ENCODE measurements at regions not wholly inside any gene's neighbourhood (a gene's known extent, or its start where the extent isn't known, plus 50 kb on each side); places are given as distances from the start of the nearest gene placed in this dataset.

GRCh38 chr3:76432396-76432795 lies 607.5 kb upstream of the ROBO2 start:
- no peak for DNase-seq (ENCODE audit: low spot score)

- DNase-seq (ENCODE audit: low spot score), result no peak
Measured at GRCh38 chr3:76436894-76437293, 603.0 kb upstream of the ROBO2 start.

GRCh38 chr3:76438971-76439370 lies 600.9 kb upstream of the ROBO2 start:
- DNase-seq (ENCODE audit: low spot score), result no peak

GRCh38 chr3:76442374-76442915 lies 597.5 kb upstream of the ROBO2 start:
- no peak for DNase-seq (ENCODE audit: low spot score)

- no peak for DNase-seq (ENCODE audit: low spot score)
Measured at GRCh38 chr3:76456322-76456721, 583.6 kb upstream of the ROBO2 start.

GRCh38 chr3:76463501-76463900 lies 576.4 kb upstream of the ROBO2 start:
- DNase-seq (ENCODE audit: low spot score), result no peak

- DNase-seq (ENCODE audit: low spot score), result no peak
Measured at GRCh38 chr3:76470285-76470684, 569.6 kb upstream of the ROBO2 start.

GRCh38 chr3:76474632-76475031 lies 565.3 kb upstream of the ROBO2 start:
- DNase-seq (ENCODE audit: low spot score), result no peak

- no peak for DNase-seq (ENCODE audit: low spot score)
Measured at GRCh38 chr3:76479161-76479650, 560.7 kb upstream of the ROBO2 start.

- DNase-seq (ENCODE audit: low spot score), result no peak
Measured at GRCh38 chr3:76482510-76482909, 557.4 kb upstream of the ROBO2 start.

GRCh38 chr3:76487446-76487845 lies 552.5 kb upstream of the ROBO2 start:
- no peak for DNase-seq (ENCODE audit: low spot score)

- no peak for DNase-seq (ENCODE audit: low spot score)
Measured at GRCh38 chr3:76490064-76490463, 549.8 kb upstream of the ROBO2 start.

GRCh38 chr3:76495216-76495615 lies 544.7 kb upstream of the ROBO2 start:
- no peak for DNase-seq (ENCODE audit: low spot score)

GRCh38 chr3:76497636-76498035 lies 542.3 kb upstream of the ROBO2 start:
- DNase-seq (ENCODE audit: low spot score), result no peak

- no peak for DNase-seq (ENCODE audit: low spot score)
Measured at GRCh38 chr3:76500746-76501275, 539.1 kb upstream of the ROBO2 start.

- DNase-seq (ENCODE audit: low spot score), result no peak
Measured at GRCh38 chr3:76501315-76501714, 538.6 kb upstream of the ROBO2 start.

GRCh38 chr3:76502076-76502475 lies 537.8 kb upstream of the ROBO2 start:
- DNase-seq (ENCODE audit: low spot score), result no peak

GRCh38 chr3:76505202-76505845 lies 534.6 kb upstream of the ROBO2 start:
- no peak for DNase-seq (ENCODE audit: low spot score)

GRCh38 chr3:76509179-76509830 lies 530.6 kb upstream of the ROBO2 start:
- no peak for DNase-seq (ENCODE audit: low spot score)

- no peak for DNase-seq (ENCODE audit: low spot score)
Measured at GRCh38 chr3:76514836-76515235, 525.1 kb upstream of the ROBO2 start.

- no peak for DNase-seq (ENCODE audit: low spot score)
Measured at GRCh38 chr3:76523337-76523736, 516.6 kb upstream of the ROBO2 start.

- DNase-seq (ENCODE audit: low spot score), result no peak
Measured at GRCh38 chr3:76525726-76526125, 514.2 kb upstream of the ROBO2 start.

- DNase-seq (ENCODE audit: low spot score), result no peak
Measured at GRCh38 chr3:76527773-76528172, 512.1 kb upstream of the ROBO2 start.

Measured in HuH-7.5 (cell line).